HG02970 (cell line): ENCODE measurements at regions not wholly inside any gene's neighbourhood (a gene's known extent, or its start where the extent isn't known, plus 50 kb on each side); places are given as distances from the start of the nearest gene placed in this dataset.
"Not testable (repeated sequence)": the region's sequence is repeated elsewhere in the genome, so short reads cannot be mapped to it uniquely, and the experiment has no call there.

Experiments
- ATAC-seq: cut with Tn5 transposase; IDR thresholded peaks from one replicate; pipeline ENCODE4 v1.9.1; 2021; ENCODE audit warnings: mild to moderate bottlenecking, moderate library complexity, moderate number of reproducible peaks; ENCODE audit not compliant: unreplicated experiment, low FRiP score

GRCh38 chr9:25857147-25857546 is 178.9 kb upstream of the TUSC1 start:
- ATAC-seq = no peak

- no peak for ATAC-seq
These were observed 172.6 kb upstream of the TUSC1 start for GRCh38 chr9:25850803-25851202.

- no peak for ATAC-seq
These were observed 167.6 kb upstream of the TUSC1 start for GRCh38 chr9:25845867-25846266.

GRCh38 chr9:25830381-25830780 is 152.1 kb upstream of the TUSC1 start:
- ATAC-seq = no peak

- no peak for ATAC-seq
These were observed 149.4 kb upstream of the TUSC1 start for GRCh38 chr9:25827626-25828025.

- ATAC-seq = no peak
These were observed 138.2 kb upstream of the TUSC1 start for GRCh38 chr9:25816439-25816838.

- no peak for ATAC-seq
These were observed 135.8 kb upstream of the TUSC1 start for GRCh38 chr9:25814023-25814422.

- ATAC-seq = no peak
These were observed 135.2 kb upstream of the TUSC1 start for GRCh38 chr9:25813478-25813877.

GRCh38 chr9:25808554-25808953 is 130.3 kb upstream of the TUSC1 start:
- ATAC-seq = no peak

- ATAC-seq = no peak
These were observed 126.6 kb upstream of the TUSC1 start for GRCh38 chr9:25804856-25805255.

- not testable (repeated sequence) for ATAC-seq
These were observed 123.7 kb upstream of the TUSC1 start for GRCh38 chr9:25801989-25802388.

GRCh38 chr9:25773805-25774204 is 95.6 kb upstream of the TUSC1 start:
- ATAC-seq = no peak

GRCh38 chr9:25755951-25756350 is 77.7 kb upstream of the TUSC1 start:
- no peak for ATAC-seq

- no peak for ATAC-seq
These were observed 74.2 kb upstream of the TUSC1 start for GRCh38 chr9:25752398-25752797.

- ATAC-seq = no peak
These were observed 64.0 kb upstream of the TUSC1 start for GRCh38 chr9:25742256-25742655.

- ATAC-seq = no peak
These were observed 55.2 kb upstream of the TUSC1 start for GRCh38 chr9:25733336-25733982.

- not testable (repeated sequence) for ATAC-seq
These were observed 53.9 kb upstream of the TUSC1 start for GRCh38 chr9:25731895-25732794.
